ENCODE measurements at regions not wholly inside any gene's neighbourhood (a gene's known extent, or its start where the extent isn't known, plus 50 kb on each side); places are given as distances from the start of the nearest gene placed in this dataset.

GRCh38 chr10:105751688-105752087 is 1110.6 kb downstream of the SORCS3 start:
- TF ChIP-seq, protein P1, sequence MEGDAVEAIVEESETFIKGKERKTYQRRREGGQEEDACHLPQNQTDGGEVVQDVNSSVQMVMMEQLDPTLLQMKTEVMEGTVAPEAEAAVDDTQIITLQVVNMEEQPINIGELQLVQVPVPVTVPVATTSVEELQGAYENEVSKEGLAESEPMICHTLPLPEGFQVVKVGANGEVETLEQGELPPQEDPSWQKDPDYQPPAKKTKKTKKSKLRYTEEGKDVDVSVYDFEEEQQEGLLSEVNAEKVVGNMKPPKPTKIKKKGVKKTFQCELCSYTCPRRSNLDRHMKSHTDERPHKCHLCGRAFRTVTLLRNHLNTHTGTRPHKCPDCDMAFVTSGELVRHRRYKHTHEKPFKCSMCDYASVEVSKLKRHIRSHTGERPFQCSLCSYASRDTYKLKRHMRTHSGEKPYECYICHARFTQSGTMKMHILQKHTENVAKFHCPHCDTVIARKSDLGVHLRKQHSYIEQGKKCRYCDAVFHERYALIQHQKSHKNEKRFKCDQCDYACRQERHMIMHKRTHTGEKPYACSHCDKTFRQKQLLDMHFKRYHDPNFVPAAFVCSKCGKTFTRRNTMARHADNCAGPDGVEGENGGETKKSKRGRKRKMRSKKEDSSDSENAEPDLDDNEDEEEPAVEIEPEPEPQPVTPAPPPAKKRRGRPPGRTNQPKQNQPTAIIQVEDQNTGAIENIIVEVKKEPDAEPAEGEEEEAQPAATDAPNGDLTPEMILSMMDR (conservative IDR thresholded peaks at IDR 0.05; ENCODE audit: low read depth, low read length): no peak
- DNase-seq (ENCODE audit: low read depth): no peak
- H3K4me3 ChIP-seq (ENCODE audit: low read depth, low read length): no peak overlapping the region

GRCh38 chr10:105745596-105746148 is 1104.6 kb downstream of the SORCS3 start:
- no peak overlapping the region for H3K4me3 ChIP-seq (ENCODE audit: low read depth, low read length)
- TF ChIP-seq, protein P1 (conservative IDR thresholded peaks at IDR 0.05; ENCODE audit: low read depth, low read length): no peak

DNA sequence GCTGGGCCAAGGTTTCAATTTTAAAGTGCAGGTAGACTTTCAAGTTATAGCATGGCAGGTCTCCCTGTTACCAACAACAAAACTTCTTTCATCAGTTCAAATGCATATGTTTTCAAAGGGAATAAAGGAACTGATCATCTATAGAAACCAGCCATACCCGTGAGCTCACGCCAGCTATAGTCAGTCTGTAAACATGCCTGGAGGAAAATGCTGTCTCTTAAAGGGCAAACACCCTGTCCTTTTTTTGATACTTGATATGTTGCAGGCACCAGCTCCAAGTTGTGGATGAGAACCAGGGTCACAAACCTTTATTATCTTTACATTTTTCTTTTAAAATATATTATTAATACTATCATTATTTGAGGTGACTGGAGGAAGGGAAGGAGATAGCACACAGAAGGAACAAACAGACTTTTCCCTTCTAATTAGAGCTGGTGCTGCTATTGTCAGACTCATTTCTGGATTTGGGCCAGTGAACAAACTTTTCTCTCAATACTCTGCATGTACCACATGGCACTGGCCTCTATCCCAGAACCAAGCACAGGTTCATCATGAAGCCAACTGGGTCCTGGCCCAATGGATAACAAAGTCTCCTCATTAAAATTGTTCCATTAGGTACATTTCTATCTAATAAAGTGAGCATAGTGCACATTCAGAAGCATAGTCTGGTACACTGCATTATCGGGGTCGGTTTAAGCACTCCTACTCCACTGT is 1102.4 kb downstream of the SORCS3 start:
- H3K4me3 ChIP-seq (ENCODE audit: low read depth, low read length): no peak overlapping the region
- DNase-seq (ENCODE audit: low read depth): no peak
- TF ChIP-seq, protein P1 (conservative IDR thresholded peaks at IDR 0.05; ENCODE audit: low read depth, low read length): no peak

More at GRCh38 chr10:105745596-105746148, 1104.6 kb downstream of the SORCS3 start:
- no peak for DNase-seq (ENCODE audit: low read depth)

- no peak overlapping the region for H3K4me3 ChIP-seq (ENCODE audit: low read depth, low read length)
- TF ChIP-seq, protein P1 (conservative IDR thresholded peaks at IDR 0.05; ENCODE audit: low read depth, low read length): no peak
- no peak for DNase-seq (ENCODE audit: low read depth)
These were observed 1101.8 kb downstream of the SORCS3 start for GRCh38 chr10:105742923-105743322.

- no peak for DNase-seq (ENCODE audit: low read depth)
- TF ChIP-seq, protein P1 (conservative IDR thresholded peaks at IDR 0.05; ENCODE audit: low read depth, low read length): no peak
- no peak overlapping the region for H3K4me3 ChIP-seq (ENCODE audit: low read depth, low read length)
These were observed 1101.1 kb downstream of the SORCS3 start for GRCh38 chr10:105742184-105742583.

DNA sequence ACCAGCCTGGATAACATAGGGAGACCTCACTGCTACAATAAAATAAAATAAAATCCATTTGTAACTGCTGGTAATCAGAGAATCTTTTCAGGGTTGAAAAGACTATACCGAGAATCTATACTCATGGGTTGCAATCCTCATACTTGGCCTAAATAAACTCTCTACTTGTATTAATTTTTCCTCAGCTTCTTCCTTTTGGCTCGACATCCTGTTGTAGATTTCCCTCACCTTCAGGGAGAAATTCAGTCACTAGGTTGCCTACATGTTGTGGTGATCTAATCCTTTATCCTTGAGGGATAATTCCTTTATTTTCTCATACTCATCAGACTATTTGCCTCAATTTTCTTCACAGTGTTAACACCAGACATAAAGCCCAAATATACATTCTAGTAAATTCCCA is 1093.4 kb downstream of the SORCS3 start:
- TF ChIP-seq, protein P1 (conservative IDR thresholded peaks at IDR 0.05; ENCODE audit: low read depth, low read length): no peak
- no peak overlapping the region for H3K4me3 ChIP-seq (ENCODE audit: low read depth, low read length)
- no peak for DNase-seq (ENCODE audit: low read depth)

- DNase-seq (ENCODE audit: low read depth): no peak
- H3K4me3 ChIP-seq (ENCODE audit: low read depth, low read length): no peak overlapping the region
- TF ChIP-seq, protein P1 (conservative IDR thresholded peaks at IDR 0.05; ENCODE audit: low read depth, low read length): no peak
These were observed 1092.8 kb downstream of the SORCS3 start for GRCh38 chr10:105733924-105734323.
